ENCODE measurements at regions not wholly inside any gene's neighbourhood (a gene's known extent, or its start where the extent isn't known, plus 50 kb on each side); places are given as distances from the start of the nearest gene placed in this dataset.

DNA sequence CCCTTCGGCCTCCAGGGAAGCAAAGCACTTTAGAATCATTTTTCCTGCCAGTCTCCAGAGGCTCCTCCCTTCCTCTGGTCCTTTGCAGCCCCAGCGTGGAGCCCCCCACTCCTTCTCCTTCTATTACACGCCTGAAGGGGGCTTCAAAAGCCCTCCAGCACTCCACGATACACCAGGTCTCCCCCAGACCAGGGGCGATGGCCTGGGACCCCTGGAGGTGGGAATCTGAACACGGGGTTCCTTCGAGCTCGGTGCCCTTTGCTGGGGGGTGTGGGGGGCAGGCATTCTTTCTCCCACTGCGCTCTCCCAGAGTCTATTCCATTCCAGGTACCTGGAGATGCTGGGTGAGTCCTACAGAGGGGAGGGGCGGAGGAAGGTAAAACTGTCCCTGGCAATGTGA, 97.6 kb downstream of the HMX1 start:
- DNase-seq (ENCODE audit: low spot score) = no peak

DNA sequence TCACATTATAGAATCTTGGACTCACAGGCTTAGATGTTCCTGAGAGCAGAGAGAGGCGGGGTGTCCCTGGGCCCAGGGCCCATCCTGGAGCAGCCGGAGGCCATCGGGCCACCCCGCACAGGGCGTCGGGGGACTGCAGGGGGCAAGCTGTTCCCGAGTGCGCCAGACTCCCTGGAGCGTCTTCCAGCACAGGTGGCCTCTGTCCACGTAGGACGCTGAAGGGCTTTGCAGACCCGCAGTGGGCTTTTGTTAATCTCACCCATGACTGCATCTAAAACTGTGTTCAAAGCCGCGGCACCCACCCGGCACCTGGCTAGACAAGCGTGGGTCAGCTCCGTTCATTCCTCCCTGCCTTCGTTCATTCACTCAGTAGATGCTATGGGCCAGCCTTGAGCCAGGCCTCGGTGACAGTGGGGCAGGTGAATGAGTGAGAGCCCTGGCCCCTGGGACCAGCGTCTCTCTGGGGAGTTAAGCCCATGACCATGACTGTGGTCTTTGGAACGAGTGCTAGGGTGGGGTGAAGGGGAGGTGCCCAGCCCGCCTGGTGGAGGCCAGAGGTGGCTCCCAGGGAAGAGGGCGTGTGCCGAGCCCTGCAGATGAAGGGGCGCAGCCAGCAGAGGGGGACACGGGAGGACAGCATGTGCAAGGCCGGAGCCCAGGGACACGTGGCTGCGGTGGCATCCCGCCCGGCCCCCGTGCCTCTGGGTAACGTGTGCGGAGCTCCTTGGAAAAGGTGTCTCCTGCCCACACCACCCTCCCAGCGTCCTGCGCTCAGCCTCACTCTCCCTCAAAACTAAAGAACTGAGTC, 98.3 kb downstream of the HMX1 start:
- no peak for DNase-seq (ENCODE audit: low spot score)

DNA sequence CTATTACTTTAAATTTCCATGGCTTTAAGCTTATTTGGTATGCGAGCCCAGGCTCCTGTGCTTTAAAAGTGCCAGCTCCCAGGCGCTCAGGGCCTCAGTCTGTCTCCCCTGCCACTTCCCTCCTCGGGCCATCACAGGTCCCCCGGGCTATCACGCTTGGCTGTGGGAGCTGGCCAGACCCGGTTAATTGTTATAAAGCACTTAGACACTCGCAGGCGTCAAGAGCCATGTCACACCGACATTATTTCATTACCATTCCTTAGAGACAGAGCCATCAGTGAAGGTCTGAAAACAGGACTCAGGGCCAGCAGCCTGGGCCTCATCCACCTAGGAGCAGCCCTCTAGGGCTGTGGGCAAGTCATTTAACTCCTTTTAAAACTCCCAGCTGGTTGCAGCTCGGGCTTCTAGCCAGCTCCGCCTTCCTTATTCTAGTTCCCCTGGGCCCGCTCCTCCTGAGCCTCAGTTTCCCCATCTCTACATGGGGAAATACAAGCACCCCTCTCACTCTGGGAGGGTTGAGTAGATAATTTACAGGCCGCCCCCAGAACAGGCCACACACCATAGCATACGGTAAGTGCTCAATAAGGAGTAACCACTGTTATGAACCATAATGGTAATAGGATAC, 99.0 kb downstream of the HMX1 start:
- no peak for DNase-seq (ENCODE audit: low spot score)

DNA sequence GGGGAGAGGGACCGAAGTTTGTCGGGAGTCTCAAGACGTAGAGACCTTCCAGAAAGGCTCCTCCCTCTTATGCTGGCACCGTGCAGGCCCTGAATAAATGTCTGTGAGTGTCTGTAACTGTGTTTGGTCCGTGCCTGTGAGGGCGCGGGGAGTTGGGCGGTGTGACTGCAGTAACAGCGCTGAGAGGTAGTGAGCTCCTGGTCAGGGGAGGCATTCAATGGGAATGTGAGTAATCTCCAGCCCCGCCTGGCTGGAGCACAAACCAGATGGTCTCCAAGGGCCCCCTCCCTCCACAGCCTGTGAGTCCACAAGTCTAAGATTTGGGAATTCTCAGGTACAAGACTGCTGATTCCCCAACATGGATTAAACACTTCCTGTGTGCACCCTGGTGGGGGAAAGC, 100.0 kb downstream of the HMX1 start:
- no peak for DNase-seq (ENCODE audit: low spot score)

DNA sequence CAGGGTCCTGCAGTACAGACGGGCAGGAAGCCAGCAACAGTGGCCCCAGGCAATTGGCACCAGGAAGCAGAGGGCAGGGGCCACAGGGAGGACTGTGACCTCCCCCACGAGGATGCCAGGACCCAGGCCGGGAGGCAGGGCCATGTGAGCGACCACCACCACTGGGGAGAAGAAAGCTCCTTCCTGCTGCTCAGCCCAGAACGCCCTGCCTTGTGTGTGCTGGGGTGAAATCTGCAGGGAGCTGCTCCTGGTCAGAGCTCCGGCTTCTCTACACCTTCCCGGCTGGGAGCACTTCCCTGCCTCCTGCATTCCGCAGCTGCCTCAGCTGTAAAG, 100.4 kb downstream of the HMX1 start:
- no peak for DNase-seq (ENCODE audit: low spot score)

DNA sequence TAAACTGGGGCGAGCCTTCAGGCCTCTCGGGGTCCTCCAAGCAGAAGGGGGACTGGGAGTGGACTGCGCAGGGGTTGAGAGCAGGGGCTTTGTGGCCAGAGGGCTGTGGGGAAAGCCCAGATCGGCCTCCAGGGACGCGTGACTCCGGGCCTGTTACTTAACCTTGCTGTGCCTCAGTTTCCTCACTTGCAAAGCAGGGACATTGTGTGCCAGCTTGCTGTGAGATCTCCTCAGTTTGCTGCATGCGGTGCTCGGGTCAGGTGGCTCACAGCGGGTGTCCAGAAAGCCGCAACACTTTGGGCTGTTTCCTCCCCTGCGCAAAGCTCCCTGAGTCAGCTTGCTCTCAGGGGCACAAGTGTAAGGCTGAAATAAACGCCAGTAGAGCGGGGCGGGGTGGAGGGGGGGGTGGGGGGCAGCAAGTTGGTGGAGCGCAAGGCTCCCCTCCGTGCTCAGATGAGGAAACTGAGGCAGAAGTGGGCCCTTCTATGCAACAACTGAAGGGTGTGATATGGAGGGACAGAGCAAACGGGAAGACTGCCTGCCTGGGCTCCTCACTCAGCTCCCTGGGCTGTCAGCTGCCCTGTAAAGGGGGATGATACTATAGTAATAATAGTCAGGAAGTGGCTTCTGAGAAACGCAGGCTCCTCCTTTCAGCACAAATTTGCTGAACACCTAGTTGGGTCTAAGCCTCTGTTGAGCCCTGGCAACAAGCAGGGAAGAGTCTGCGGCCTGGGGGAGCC, 101.0 kb downstream of the HMX1 start:
- no peak for DNase-seq (ENCODE audit: low spot score)

DNA sequence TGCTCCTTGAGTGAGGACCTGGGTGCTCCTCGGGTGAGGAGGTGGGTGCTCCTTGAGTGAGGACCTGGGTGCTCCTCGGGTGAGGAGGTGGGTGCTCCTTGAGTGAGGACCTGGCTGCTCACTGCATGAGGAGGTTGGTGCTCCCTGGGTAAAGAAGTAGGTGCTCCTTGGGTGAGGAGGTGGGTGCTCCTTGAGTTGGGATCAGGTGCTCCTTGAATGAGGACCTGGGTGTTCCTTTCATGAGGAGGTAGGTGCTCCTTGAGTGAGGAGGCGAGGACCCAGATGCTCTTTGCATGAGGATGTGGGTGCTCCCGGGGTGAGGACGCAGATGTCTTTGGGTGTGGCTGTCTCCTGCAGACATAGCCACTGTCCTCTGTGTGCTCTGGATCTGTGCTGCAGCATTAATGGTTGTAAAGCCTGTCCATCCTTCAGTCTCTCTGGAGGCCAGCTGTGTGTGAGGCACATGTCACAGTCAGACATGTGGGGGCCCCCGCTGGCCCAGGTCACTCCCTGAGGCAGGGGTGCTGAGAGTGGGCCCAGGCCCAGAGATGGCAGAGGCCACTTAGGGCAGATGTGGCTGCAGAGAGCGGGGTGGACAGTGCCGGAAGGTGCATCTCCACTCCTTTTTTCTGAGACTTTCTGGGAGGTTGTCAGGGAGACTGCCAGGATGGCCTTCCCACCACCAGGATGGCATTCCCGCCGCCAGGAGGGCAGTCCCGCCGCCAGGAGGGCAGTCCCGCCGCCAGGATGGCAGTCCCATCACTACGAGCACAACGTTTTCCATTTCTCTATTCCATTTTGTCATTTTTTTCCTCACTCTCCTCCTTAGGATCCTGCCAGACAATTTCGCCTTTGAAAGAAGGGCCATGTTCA, 101.8 kb downstream of the HMX1 start:
- DNase-seq (ENCODE audit: low spot score) = no peak

DNA sequence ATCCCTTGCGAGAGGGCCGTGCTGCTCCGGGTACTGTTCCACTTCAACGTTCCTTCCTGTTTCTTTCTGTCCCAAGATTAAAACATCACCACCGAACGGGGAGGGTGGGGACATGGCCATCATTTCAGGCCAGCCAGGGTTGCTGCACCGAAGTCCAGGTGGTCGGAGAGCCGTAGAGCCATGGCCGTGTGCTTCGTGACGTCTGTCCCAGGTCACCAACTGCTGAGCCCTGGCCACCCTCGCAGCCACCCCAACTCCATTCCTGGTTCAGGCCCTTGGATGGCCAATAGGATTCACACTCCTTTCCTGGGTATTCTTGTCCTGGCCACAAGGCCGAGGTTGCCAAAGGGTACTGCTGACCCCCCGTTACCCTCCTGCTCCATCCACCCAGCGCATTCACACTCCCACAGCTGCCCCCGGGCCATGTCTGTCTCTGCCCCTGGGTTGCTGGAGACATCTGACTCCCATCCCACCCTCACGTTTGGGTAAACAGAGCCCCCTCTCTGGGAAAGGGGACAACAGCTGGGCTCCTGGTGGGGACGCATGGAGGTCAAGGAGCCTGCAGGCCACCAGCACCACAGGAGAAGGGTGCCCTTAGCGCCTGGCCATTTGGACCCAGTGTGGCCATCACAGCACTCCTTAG, 103.2 kb downstream of the HMX1 start:
- no peak for DNase-seq (ENCODE audit: low spot score)

DNA sequence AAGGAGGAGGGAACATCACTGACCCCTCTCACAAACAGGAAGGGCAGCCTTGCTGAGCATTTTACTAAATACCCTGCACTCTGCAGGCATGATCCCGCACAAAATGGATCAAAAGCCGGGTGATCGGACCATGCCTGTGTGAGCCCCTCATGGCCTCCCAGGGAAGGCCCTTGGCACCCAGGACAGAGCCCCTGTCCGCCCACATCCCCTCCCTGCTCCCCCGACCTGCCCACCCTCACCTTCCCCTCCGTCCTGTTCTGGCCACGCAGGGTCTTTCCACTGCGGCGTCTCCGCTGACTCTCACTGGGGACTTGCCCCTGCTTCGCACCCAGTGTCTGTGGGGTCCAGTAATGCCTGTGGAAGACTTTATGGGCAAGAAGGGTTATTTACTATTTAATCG, 105.0 kb downstream of the HMX1 start:
- no peak for DNase-seq (ENCODE audit: low spot score)

DNA sequence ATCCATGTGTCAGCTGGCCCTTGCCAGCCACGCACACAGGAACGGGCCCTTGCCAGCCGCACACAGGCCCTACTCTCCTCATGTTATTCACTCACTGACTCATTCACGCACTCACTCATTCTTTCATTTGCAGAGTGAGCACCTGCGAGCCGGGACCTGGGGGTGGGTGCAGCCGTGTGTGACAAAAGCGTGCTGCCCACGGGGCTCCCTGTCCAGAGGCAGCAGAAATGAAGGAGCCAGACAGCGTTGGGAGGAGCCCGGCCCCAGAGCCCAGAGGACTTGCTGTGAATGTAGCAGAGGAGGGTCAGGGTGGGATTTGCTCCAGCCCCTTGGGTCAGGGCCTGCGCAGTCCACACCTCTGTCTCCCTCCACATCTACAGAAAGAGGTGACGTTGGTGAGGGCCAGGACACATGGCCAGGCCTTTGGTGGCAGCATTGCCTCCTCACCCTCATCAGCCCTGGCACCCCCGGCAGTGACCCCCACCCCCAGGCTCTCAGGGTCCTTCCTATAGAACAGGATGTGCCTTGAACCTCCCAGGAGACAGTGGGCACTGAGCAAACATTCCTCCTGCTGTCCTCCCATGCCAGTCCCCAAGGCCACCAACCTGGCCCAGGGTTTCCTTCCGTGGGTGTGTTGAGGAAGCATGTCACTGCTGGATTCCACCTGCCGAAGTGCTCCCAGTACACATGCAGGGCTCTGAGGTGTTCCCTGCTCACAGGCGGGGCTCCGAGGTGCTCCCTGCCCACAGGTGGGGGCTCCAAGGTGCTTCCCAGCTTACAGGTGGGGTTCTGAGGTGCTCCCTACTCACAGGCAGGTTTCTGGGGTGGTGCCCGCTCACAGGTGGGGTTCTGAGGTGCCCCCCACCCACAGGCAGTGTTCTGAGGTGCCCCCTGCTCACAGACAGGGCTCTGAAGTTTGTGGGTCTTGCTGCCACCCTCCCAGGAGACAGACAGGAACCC, 105.7 kb downstream of the HMX1 start:
- DNase-seq (ENCODE audit: low spot score) = no peak

DNA sequence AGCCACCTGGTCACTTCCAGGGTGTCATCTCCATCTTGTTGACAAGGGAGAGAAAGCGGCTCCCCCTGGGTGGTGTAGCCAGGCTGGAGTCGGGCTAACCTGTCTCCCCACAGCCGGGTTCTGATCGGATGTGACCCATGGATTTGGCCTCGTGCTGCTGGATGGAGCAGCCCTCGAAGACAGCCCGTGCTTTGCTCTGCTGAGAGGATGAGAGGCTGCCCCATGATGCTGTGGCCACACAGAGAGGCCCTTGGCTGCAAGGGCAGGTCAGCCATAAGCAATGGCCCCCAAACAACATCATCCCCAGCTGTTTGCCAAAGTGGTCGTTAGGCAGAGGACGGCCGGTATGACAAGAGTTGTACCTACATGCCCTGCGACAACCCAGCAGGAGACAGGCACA, 106.6 kb downstream of the HMX1 start:
- no peak for DNase-seq (ENCODE audit: low spot score)

DNA sequence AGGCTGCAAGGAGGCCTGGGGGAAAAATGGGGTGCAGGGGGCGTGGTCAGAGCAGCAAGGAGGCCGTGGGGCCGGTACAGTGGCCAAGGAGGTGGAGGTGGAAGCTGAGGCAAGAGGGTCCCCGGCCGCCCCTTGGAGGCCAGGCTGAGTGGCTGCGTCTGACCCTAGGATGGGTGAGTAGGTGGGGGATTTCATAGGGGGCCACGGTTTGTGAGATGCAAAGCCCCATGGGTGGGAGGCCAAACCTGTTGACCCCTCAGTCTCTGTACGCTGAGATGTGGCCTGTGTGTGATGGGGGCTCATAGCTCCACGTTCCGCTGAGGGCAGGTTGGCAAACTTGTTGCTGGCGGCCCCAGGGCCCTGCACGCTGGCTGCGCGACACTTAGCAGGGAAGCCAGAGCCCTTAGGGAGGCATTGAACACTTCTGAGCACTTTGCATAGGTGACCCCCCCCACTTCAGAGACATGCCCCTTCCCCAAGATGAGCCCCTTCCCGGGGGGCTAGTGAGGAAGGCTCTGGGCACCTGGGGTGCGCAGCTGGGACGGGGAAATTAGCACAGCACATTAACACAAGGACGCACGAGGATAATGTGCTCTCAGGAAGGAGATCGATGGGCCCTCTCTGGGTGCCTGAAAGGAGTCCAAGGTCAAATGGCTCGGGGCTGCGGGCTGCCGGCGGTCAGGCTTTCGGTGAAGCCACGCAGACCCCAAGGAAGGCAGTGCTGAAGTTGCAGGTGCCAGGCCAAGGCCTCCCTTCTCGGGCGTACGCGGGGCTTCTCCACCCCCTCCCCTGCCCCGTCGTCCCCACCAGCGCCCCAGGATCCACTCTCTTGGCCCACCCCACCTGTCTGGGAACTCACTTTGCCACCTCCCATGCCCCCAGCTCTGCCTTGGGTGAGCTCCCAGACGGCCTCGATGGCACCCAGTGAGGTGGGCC, 107.4 kb downstream of the HMX1 start:
- DNase-seq (ENCODE audit: low spot score) = no peak

DNA sequence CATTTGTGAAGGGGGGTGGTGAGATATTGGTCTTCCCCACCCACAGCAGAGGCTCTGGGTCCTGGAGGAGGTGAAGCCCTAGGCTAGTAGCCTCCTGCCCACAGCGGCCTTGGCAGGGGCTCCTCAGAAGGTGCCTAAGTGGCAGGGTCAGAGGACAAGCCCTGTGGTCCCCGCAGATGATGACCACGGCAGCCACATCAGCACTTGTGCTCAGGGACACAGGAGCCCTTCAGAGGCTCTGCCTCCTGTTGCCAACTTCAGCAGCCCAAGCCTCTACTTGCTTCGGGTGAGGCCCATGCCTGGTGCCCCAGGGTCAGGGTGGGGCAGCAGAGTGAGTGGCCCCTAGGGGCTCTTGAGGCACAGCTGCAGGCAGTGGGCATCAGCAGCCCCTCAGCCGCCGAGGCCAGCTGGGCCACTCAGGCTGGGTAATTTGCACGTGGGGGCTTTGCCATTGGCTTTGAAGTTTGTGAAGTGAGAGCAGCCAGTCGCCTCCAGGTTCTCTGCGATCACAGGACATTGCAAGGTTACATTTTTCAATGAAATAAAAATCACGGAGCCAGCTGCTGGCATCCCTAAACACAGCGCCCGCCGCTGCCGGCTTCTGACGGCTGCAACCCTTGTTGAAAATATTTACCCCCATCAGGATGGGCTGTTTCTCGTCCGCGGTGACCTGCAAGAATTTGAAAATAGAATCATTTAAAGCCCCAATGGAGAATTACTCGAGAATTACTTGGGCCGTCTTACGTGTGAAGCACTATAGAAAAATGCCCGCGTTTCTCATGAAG, 108.5 kb downstream of the HMX1 start:
- no peak for DNase-seq (ENCODE audit: low spot score)

DNA sequence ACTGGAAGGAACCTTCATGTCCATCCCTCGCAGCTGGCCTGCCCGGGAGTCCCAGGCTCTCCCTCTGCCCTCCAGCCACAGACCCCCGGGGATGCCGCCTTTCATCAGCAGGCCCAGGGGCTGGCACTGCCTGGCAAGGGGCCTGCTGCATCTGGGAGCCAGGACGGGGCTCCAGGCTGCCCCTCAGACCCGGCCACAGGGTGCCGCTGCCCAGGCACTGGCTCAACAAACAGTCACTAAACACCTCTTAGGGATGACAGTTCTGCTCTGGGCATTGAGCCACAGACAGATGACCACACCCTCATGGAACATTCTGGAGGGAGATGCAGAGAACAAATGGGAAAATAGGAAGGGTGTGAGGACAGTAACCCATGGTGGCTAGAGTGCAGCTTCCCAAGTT, 109.3 kb downstream of the HMX1 start:
- no peak for DNase-seq (ENCODE audit: low spot score)

DNA sequence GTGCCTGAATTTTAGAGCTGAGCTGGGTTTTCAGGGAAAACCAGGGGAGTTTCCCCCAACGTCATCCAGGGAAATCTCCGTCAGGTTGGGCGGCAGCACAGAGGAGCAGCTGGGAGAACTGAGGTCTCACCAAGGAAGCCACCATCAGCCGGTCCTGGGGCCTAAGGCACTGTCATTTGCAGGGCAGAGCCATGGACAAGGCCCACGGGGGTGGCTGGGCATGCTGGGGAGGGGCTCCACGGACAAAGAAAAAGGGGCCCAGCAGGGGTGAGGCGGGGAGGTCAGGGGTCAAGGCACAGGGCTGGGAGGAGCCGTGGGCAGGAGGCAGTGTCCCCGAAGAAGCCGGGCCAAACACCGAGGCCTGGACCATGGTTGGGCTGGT, 109.8 kb downstream of the HMX1 start:
- DNase-seq (ENCODE audit: low spot score) = no peak

DNA sequence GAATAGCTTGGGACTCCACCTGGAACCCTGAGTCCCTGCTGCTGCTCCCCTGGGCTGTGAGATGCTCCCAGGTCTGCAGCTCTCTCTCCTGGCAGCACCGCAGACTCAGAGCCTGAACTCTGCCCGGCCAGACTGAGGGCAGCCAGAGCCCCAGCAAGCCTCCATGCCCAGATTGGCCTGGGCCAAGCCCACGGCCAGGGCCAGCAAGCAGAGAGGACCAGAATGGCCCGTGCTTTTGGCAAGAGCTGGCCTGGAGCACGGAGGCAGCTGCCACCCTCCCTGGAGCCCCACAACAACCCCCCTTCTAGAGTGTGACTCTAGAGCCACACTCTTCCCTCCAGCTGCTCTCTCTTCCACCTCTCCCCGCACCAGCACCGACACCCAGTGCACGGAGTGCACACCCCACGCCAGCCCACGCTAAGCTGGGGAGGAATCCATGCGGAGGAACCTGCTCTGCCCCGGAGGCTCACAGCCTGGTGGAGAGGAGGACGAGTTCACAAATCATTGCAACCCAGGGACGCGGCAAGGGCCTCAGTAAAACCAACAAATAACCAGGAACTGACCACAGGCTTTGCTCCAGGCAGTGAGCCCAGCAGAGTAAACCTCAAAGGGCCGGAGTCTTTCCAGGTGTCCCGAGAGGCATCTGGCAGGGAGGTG, 110.3 kb downstream of the HMX1 start:
- peak; percentile 36 for DNase-seq (ENCODE audit: low spot score)

DNA sequence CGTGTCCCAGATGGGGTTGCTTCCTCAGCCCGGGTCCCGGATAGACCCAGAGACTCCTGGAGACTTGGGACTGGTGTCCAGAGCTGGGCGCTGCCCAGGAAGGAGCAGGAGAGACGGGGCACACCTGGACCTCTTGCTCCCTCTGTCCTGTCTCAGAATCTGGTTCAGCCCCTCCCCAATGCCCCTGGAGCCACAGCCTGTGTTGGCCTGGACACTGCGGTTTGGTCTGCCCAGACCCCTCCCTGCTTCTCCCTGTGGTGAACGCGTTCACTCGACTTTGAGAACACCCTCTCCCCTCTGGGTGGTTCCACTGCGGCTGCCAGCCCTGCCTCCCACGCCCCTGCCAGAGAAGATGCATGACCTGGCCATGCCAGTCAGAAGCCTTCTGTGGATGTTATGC, 111.1 kb downstream of the HMX1 start:
- DNase-seq (ENCODE audit: low spot score) = no peak

DNA sequence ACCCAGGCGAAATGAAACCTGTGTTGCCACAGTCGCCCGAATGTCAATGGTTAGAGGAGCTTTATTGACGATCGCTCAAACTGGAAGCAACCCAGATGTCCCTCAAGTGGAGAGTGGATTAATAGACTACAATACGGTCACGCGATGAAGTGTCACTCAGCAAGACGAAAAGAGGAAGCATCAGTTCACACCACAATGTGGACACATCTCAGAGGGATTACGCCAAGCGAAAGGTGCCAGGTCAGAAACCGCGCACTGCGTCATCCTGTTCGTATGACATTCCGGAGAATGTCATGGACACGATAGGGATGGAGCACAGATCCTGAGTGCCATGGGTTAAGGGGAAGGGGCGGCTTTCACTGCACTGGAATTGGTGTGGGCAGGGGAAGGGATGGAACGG, 111.7 kb downstream of the HMX1 start:
- DNase-seq (ENCODE audit: low spot score) = no peak

All from H4 (cell line).